ENCODE measurements at regions not wholly inside any gene's neighbourhood (a gene's known extent, or its start where the extent isn't known, plus 50 kb on each side); places are given as distances from the start of the nearest gene placed in this dataset.

DNA sequence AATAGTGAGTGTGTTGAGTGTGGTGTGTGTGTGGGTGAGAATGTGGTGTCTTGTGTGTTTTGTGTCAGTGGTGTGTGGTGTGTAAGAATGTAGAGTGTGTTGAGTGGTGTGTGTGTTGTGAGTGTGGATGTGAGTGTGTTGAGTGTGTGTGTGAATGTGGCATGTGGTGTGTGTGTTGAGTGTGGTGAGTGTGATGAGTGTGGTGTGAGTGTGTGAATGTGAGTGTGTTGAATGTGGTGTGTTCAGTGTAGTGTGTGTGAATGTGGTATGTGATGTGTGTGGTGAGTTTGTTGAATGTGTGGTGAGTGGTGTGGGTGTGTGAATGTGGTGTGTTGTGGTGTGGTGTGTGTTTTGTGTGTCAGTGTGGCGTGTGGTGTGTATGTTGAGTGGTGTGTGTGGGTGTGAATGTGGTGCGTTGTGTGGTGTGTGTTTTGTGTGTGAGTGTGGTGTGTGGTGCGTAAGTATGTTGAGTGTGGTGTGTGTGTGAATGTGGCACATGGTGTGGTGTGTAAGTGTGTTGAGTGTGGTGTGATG, 60.8 kb upstream of the SORCS2 start:
- no peak for TF ChIP-seq SPI1 (IDR thresholded peaks at IDR 0.05; ENCODE audit: low read depth, low read length)
- no peak for TF ChIP-seq POLR2AphosphoS5 (IDR thresholded peaks at IDR 0.05; ENCODE audit: low read depth, low read length)
- TF ChIP-seq POLR2A (IDR thresholded peaks at IDR 0.05; ENCODE audit: low read depth, low read length) = no peak

Data from GM12891 (cell line).